Endothelial cell of umbilical vein (primary cell): ENCODE measurements at regions not wholly inside any gene's neighbourhood (a gene's known extent, or its start where the extent isn't known, plus 50 kb on each side); places are given as distances from the start of the nearest gene placed in this dataset.

Experiments used
- BruUV-seq: library from RNA; stranded (reverse); fragments of 400-500 nt; replicated peaks from 2 replicates; lab custom pipeline; 2021; lab: Mats Ljungman, UMichigan
- CTCF ChIA-PET: fragments of 300-600, 350-600 bp; sonication (Branson Sonifier 250); formaldehyde crosslinking; loops from one replicate; lab custom pipeline; 2021; ENCODE audit warnings: antibody characterized with exemption, inconsistent platforms; lab: Charles Lee
- POLR2A ChIA-PET: fragments of 300-600, 350-600 bp; sonication (Branson Sonifier 250); formaldehyde crosslinking; loops from one replicate; lab custom pipeline; 2021; ENCODE audit warnings: antibody characterized with exemption, inconsistent platforms; lab: Charles Lee
- DNase-seq: peaks from one replicate; pipeline ENCODE4 v3.0.0-alpha.2; 2011; ENCODE audit warnings: low read depth, low spot score
- FAIRE-seq: peaks from 2 replicates; lab custom pipeline; 2011; peaks lifted over from hg19 to GRCh38; lab: Jason Lieb, UNC
- H2AFZ ChIP-seq: 2 replicates; pipeline ENCODE4 v1.6.0; 2012; ENCODE audit warnings: low read depth, low read length, control low read depth, inconsistent platforms
- H3K27ac ChIP-seq: 2 replicates; pipeline ENCODE4 v1.5.1; 2011; ENCODE audit warnings: low read depth, mild to moderate bottlenecking, control low read depth, low read length, moderate library complexity; ENCODE audit not compliant: insufficient read depth
- H3K27me3 ChIP-seq, 2 experiments: 2 replicates each; pipeline versions ENCODE4 v1.6.0 to v1.6.1; 2011; ENCODE audit warnings: low read length in 2 of 2, mixed read lengths in 1 of 2; ENCODE audit not compliant: control insufficient read depth in 2 of 2, insufficient read depth in 2 of 2
- H3K36me3 ChIP-seq, 2 experiments: 2 replicates in 1 of 2; 3 replicates in 1 of 2; pipeline ENCODE4 v1.5.1; 2011; ENCODE audit warnings: low read length in 2 of 2, mild to moderate bottlenecking in 1 of 2, moderate library complexity in 1 of 2; ENCODE audit not compliant: control insufficient read depth in 2 of 2, insufficient read depth in 2 of 2; ENCODE audit errors: extremely low read depth in 1 of 2
- H3K4me1 ChIP-seq: 3 replicates; pipeline ENCODE4 v1.5.1; 2011; ENCODE audit warnings: mild to moderate bottlenecking, low read length; ENCODE audit not compliant: control insufficient read depth, insufficient read depth; ENCODE audit errors: extremely low read depth
- H3K4me2 ChIP-seq: 2 replicates; pipeline ENCODE4 v1.6.1; 2011; ENCODE audit warnings: low read length, control low read depth, mixed read lengths; ENCODE audit not compliant: insufficient read depth
- H3K4me3 ChIP-seq, 3 experiments: fragments of 200-600 bp in 1 of 3; sonication (generic), shearing (Covaris generic) in 1 of 3; replicated peaks in 1 of 3; 2 replicates each; pipeline ENCODE4 v1.5.1; 2011 to 2016; ENCODE audit warnings: control low read depth in 3 of 3, low read length in 3 of 3, mild to moderate bottlenecking in 2 of 3, inconsistent platforms in 1 of 3, low read depth in 1 of 3, moderate library complexity in 1 of 3; ENCODE audit not compliant: insufficient read depth in 1 of 3
- H3K79me2 ChIP-seq: 2 replicates; pipeline ENCODE4 v1.6.0; 2012; ENCODE audit warnings: low read length, inconsistent platforms; ENCODE audit not compliant: control insufficient read depth, insufficient read depth
- H3K9ac ChIP-seq: replicated peaks from 2 replicates; pipeline ENCODE3; 2011; ENCODE audit warnings: low read length, control low read depth; ENCODE audit not compliant: insufficient read depth; ENCODE audit errors: extremely low read depth
- H3K9me1 ChIP-seq: replicated peaks from 3 replicates; pipeline ENCODE4 v1.6.0; 2011; ENCODE audit warnings: mild to moderate bottlenecking, low read length; ENCODE audit not compliant: control insufficient read depth, insufficient read depth; ENCODE audit errors: extremely low read depth
- H3K9me3 ChIP-seq: replicated peaks from 2 replicates; pipeline ENCODE4 v1.5.1; 2012; ENCODE audit warnings: low read length, inconsistent platforms; ENCODE audit not compliant: control insufficient read depth, insufficient read depth
- H4K20me1 ChIP-seq: replicated peaks from 2 replicates; pipeline ENCODE3; 2011; ENCODE audit warnings: mild to moderate bottlenecking, low read length; ENCODE audit not compliant: control insufficient read depth, insufficient read depth; ENCODE audit errors: extremely low read depth
- CTCF ChIP-seq, 2 donors: IDR thresholded peaks; 1 replicate in 1 of 2; 2 replicates in 1 of 2; pipeline ENCODE4 v1.5.1; 2011; ENCODE audit warnings: low read length in 2 of 2, mild to moderate bottlenecking in 2 of 2, moderate library complexity in 2 of 2, control low read depth in 1 of 2, inconsistent platforms in 1 of 2, low read depth in 1 of 2; ENCODE audit not compliant: insufficient read depth in 1 of 2; ENCODE audit errors: extremely low read depth in 1 of 2
- EZH2 ChIP-seq: IDR thresholded peaks from 2 replicates; pipeline ENCODE4 v1.6.1; 2012; ENCODE audit warnings: borderline replicate concordance, low read depth, mild to moderate bottlenecking, moderate library complexity, low read length, inconsistent platforms; ENCODE audit not compliant: severe bottlenecking
- FOS ChIP-seq: IDR thresholded peaks from 2 replicates; pipeline ENCODE4 v1.6.1; 2011; ENCODE audit warnings: mild to moderate bottlenecking, low read length, moderate library complexity, borderline replicate concordance; ENCODE audit not compliant: insufficient read depth
- GATA2 ChIP-seq: IDR thresholded peaks from 2 replicates; pipeline ENCODE4 v1.7.0; 2011; ENCODE audit warnings: low read depth, mild to moderate bottlenecking, moderate library complexity, mixed read lengths, low read length; ENCODE audit not compliant: insufficient read length, insufficient read depth
- JUN ChIP-seq: IDR thresholded peaks from 2 replicates; pipeline ENCODE4 v1.6.1; 2011; ENCODE audit warnings: borderline replicate concordance, low read depth; ENCODE audit not compliant: insufficient read length, insufficient read depth
- MAX ChIP-seq: IDR thresholded peaks from 2 replicates; pipeline ENCODE4 v1.6.1; 2011; ENCODE audit not compliant: insufficient read depth, insufficient read length
- MYC ChIP-seq: IDR thresholded peaks from one replicate; pipeline ENCODE4 v1.6.1; 2011; ENCODE audit warnings: mild to moderate bottlenecking, low read depth, low read length
- POLR2A ChIP-seq: IDR thresholded peaks from 2 replicates; pipeline ENCODE4 v1.6.1; 2012; ENCODE audit warnings: low read depth, mild to moderate bottlenecking, control low read depth, low read length
- POLR2AphosphoS5 ChIP-seq: IDR thresholded peaks from 2 replicates; pipeline ENCODE4 v1.6.1; 2012; ENCODE audit warnings: low read depth, mild to moderate bottlenecking, control low read depth, low read length, moderate library complexity; ENCODE audit not compliant: insufficient read depth
- dilution Hi-C: fragments of 300-500 bp; cut with MboI; formaldehyde crosslinking; loops from one replicate; pipeline ENCODE4 v1.15.0; 2019; ENCODE audit warnings: low sequenced_read_pairs; ENCODE audit not compliant: extremely low pct_ligation_motif_present
- intact Hi-C: fragments of 100-400 bp; cut with micrococcal nuclease; formaldehyde crosslinking; loops from one replicate; pipeline ENCODE4 v1.10.0; 2022

- H3K79me2 ChIP-seq, result no peaks in the 10 kb centered on the region
- dilution Hi-C loops, result no loop called here
- no peak overlapping the region for H3K9ac ChIP-seq
- no peak overlapping the region for H3K4me2 ChIP-seq
- intact Hi-C loops, result no loop called here
- no peak overlapping the region for H3K4me3 ChIP-seq
- ChIA-PET CTCF (no interaction called here), POLR2A (interaction anchor here (1.7 kb wide), 1 partner anchor 165 kb away, joined by 3 read pairs; no protein-coding TSS in a partner anchor)
- H4K20me1 ChIP-seq, result no peaks in the 10 kb centered on the region
- TF ChIP-seq GATA2 (no peak), EZH2 (no peak), MAX (no peak), POLR2AphosphoS5 (no peak), CTCF (IDR thresholded peaks at IDR 0.05; ENCODE audit: extremely low read depth in 1 of 2, insufficient read depth in 1 of 2, low read depth in 1 of 2, low read length in 2 of 2) (no peak), MYC (no peak), POLR2A (no peak), JUN (no peak), FOS (no peak)
- no peak for DNase-seq
- no peak overlapping the region for H3K27ac ChIP-seq
- no peaks in the 10 kb centered on the region for H3K36me3 ChIP-seq
- no TSS peak for BruUV-seq
- H3K9me3 ChIP-seq, result no peaks in the 10 kb centered on the region
- H3K27me3 ChIP-seq, result no peaks in the 10 kb centered on the region
- H2AFZ ChIP-seq, result no peak overlapping the region
- FAIRE-seq, result no peak
- no peaks in the 10 kb centered on the region for H3K9me1 ChIP-seq
- H3K4me1 ChIP-seq, result peaks cover 13% of the 10 kb centered on the region
Measured at GRCh38 chrX:13147147-13147546, 102.7 kb upstream of the FAM9C start.
